H1 (cell line): ENCODE measurements at regions not wholly inside any gene's neighbourhood (a gene's known extent, or its start where the extent isn't known, plus 50 kb on each side); places are given as distances from the start of the nearest gene placed in this dataset.

Experiments used
- CTCF ChIA-PET: fragments of 300-600 bp; sonication (Branson Sonifier 250); formaldehyde crosslinking; loops from one replicate; lab custom pipeline; 2021; ENCODE audit not compliant: partially characterized antibody; lab: Charles Lee
- POLR2A ChIA-PET: fragments of 300-600 bp; sonication (Branson Sonifier 250); formaldehyde crosslinking; loops from one replicate; lab custom pipeline; 2021; ENCODE audit warnings: inconsistent platforms; ENCODE audit not compliant: partially characterized antibody; lab: Charles Lee
- DNase-seq, 2 experiments: peaks; one replicate each; pipeline versions ENCODE4 v3.0.0 to v3.0.0-alpha.2; 2010 to 2022; ENCODE audit warnings: low spot score in 2 of 2, low read depth in 1 of 2, mixed read lengths in 1 of 2
- FAIRE-seq: peaks from 2 replicates; lab custom pipeline; 2011; peaks lifted over from hg19 to GRCh38; lab: Jason Lieb, UNC
- H2AFZ ChIP-seq: 2 replicates; pipeline ENCODE4 v1.8.1; 2012; ENCODE audit warnings: low read length, inconsistent platforms
- H2AK5ac ChIP-seq: 2 replicates; pipeline ENCODE4 v1.6.1; 2013; ENCODE audit warnings: low read depth, low read length
- H2BK120ac ChIP-seq: replicated peaks from 2 replicates; pipeline ENCODE3; 2013; ENCODE audit warnings: low read depth, low read length, inconsistent platforms
- H2BK12ac ChIP-seq: 2 replicates; pipeline ENCODE4 v1.6.1; 2013; ENCODE audit warnings: low read depth, low read length
- H2BK15ac ChIP-seq: 2 replicates; pipeline ENCODE4 v1.6.1; 2013; ENCODE audit warnings: low read length
- H2BK20ac ChIP-seq: 2 replicates; pipeline ENCODE4 v1.6.1; 2013; ENCODE audit warnings: low read length
- H2BK5ac ChIP-seq: 2 replicates; pipeline ENCODE4 v1.6.1; 2013; ENCODE audit warnings: low read depth, low read length
- H3K14ac ChIP-seq: 2 replicates; pipeline ENCODE4 v1.6.1; 2013; ENCODE audit warnings: inconsistent platforms; ENCODE audit not compliant: insufficient read length
- H3K18ac ChIP-seq: 2 replicates; pipeline ENCODE4 v1.6.1; 2013; ENCODE audit warnings: low read length; ENCODE audit errors: extremely low read depth
- H3K23ac ChIP-seq: 2 replicates; pipeline ENCODE4 v1.6.1; 2013; ENCODE audit warnings: inconsistent platforms; ENCODE audit not compliant: insufficient read length
- H3K23me2 ChIP-seq: 2 replicates; pipeline ENCODE4 v1.6.1; 2013; ENCODE audit warnings: low read depth, low read length
- H3K27ac ChIP-seq: 2 replicates; pipeline ENCODE4 v1.6.1; 2011; ENCODE audit warnings: low read depth, low read length, inconsistent platforms
- H3K27me3 ChIP-seq, 4 experiments: replicated peaks in 1 of 4; 1 replicate in 1 of 4; 2 replicates in 3 of 4; pipeline versions ENCODE4 v1.6.1 to v1.8.1; 2011 to 2013; ENCODE audit warnings: low read length in 3 of 4, mild to moderate bottlenecking in 3 of 4, inconsistent platforms in 2 of 4, mixed read lengths in 2 of 4, moderate library complexity in 1 of 4; ENCODE audit not compliant: control insufficient read depth in 3 of 4, insufficient read depth in 3 of 4; ENCODE audit errors: extremely low read depth in 1 of 4
- H3K36me3 ChIP-seq, 4 experiments: 2 replicates each; pipeline versions ENCODE4 v1.6.1 to v1.8.1; 2011 to 2013; ENCODE audit warnings: mild to moderate bottlenecking in 4 of 4, low read length in 3 of 4, moderate library complexity in 2 of 4, control low read depth in 1 of 4, inconsistent platforms in 1 of 4; ENCODE audit not compliant: insufficient read depth in 4 of 4, control insufficient read depth in 2 of 4
- H3K4ac ChIP-seq: replicated peaks from 2 replicates; pipeline ENCODE3; 2013; ENCODE audit warnings: low read length, low read depth, mixed read lengths, inconsistent platforms; ENCODE audit not compliant: insufficient read length
- H3K4me1 ChIP-seq, 4 experiments: replicated peaks in 1 of 4; 1 replicate in 1 of 4; 2 replicates in 3 of 4; pipeline versions ENCODE4 v1.6.1 to v1.8.1; 2011 to 2013; ENCODE audit warnings: low read length in 3 of 4, inconsistent platforms in 2 of 4, mixed read lengths in 1 of 4; ENCODE audit not compliant: insufficient read depth in 4 of 4, control insufficient read depth in 3 of 4
- H3K4me2 ChIP-seq, 2 experiments: 2 replicates each; pipeline versions ENCODE4 v1.6.1 to v1.8.1; 2011 to 2013; ENCODE audit warnings: low read depth in 2 of 2, low read length in 2 of 2, control low read depth in 1 of 2, inconsistent platforms in 1 of 2, mild to moderate bottlenecking in 1 of 2; ENCODE audit not compliant: insufficient read depth in 1 of 2
- H3K4me3 ChIP-seq, 4 experiments: fragments of 200-600, 300-600 bp in 1 of 4; sonication (generic), shearing (Covaris generic), sonication (Bioruptor Twin) in 1 of 4; 2 replicates each; pipeline versions ENCODE4 v1.5.1 to v1.8.1; 2011 to 2016; ENCODE audit warnings: low read length in 4 of 4, low read depth in 3 of 4, control low read depth in 2 of 4, inconsistent platforms in 2 of 4, mild to moderate bottlenecking in 2 of 4, mixed read lengths in 1 of 4, moderate library complexity in 1 of 4; ENCODE audit not compliant: insufficient read depth in 2 of 4; ENCODE audit errors: extremely low read depth in 1 of 4
- H3K56ac ChIP-seq: replicated peaks from 2 replicates; pipeline ENCODE3; 2013; ENCODE audit warnings: low read depth, mild to moderate bottlenecking, mixed read lengths, low read length, inconsistent platforms; ENCODE audit not compliant: insufficient read length
- H3K79me1 ChIP-seq: 2 replicates; pipeline ENCODE4 v1.6.1; 2013; ENCODE audit warnings: low read depth, low read length, control low read depth
- H3K79me2 ChIP-seq, 2 experiments: 2 replicates each; pipeline versions ENCODE4 v1.6.1 to v1.8.1; 2012 to 2013; ENCODE audit warnings: low read length in 2 of 2, mild to moderate bottlenecking in 2 of 2, inconsistent platforms in 1 of 2; ENCODE audit not compliant: insufficient read depth in 2 of 2, control insufficient read depth in 1 of 2
- H3K9ac ChIP-seq, 4 experiments: replicated peaks in 1 of 4; 1 replicate in 1 of 4; 2 replicates in 3 of 4; pipeline versions ENCODE4 v1.6.1 to v1.8.1; 2011 to 2013; ENCODE audit warnings: low read depth in 3 of 4, low read length in 3 of 4, control low read depth in 2 of 4, mild to moderate bottlenecking in 2 of 4, moderate library complexity in 2 of 4, inconsistent platforms in 1 of 4; ENCODE audit errors: extremely low read depth in 1 of 4
- H3K9me3 ChIP-seq, 2 experiments: 2 replicates each; pipeline versions ENCODE4 v1.6.1 to v1.8.1; 2012 to 2013; ENCODE audit warnings: mild to moderate bottlenecking in 2 of 2, moderate library complexity in 2 of 2, control low read depth in 1 of 2, inconsistent platforms in 1 of 2, low read depth in 1 of 2, low read length in 1 of 2, mixed read lengths in 1 of 2; ENCODE audit not compliant: insufficient read depth in 2 of 2
- H4K20me1 ChIP-seq, 2 experiments: replicated peaks in 1 of 2; 2 replicates each; pipeline versions ENCODE3 to v1.8.1; 2011 to 2013; ENCODE audit warnings: inconsistent platforms in 2 of 2, low read length in 2 of 2, mild to moderate bottlenecking in 1 of 2; ENCODE audit not compliant: insufficient read depth in 2 of 2, control insufficient read depth in 1 of 2
- H4K5ac ChIP-seq: 2 replicates; pipeline ENCODE4 v1.6.1; 2013; ENCODE audit warnings: low read length, low read depth, mixed read lengths, inconsistent platforms; ENCODE audit not compliant: insufficient read length
- H4K8ac ChIP-seq: 2 replicates; pipeline ENCODE4 v1.8.0; 2013; ENCODE audit warnings: mild to moderate bottlenecking, moderate library complexity, low read length, inconsistent platforms; ENCODE audit not compliant: insufficient read depth; ENCODE audit errors: extremely low read depth
- H4K91ac ChIP-seq: replicated peaks from 2 replicates; pipeline ENCODE3; 2013; ENCODE audit warnings: low read length, mixed read lengths, inconsistent platforms; ENCODE audit not compliant: insufficient read length
- CHD1 ChIP-seq: IDR thresholded peaks from 2 replicates; pipeline ENCODE4 v1.6.1; 2012; ENCODE audit warnings: low read depth, low read length, improper control_type of control experiment
- EZH2 ChIP-seq: fragments of 200-600 bp; sonication (generic); IDR thresholded peaks from 2 replicates; pipeline ENCODE4 v1.7.1; 2012; ENCODE audit warnings: low read depth, mild to moderate bottlenecking, moderate library complexity, low read length, inconsistent platforms; ENCODE audit not compliant: severe bottlenecking
- FOSL1 ChIP-seq: IDR thresholded peaks from 2 replicates; pipeline ENCODE4 v1.6.1; 2011; ENCODE audit warnings: mild to moderate bottlenecking, low read depth, low read length, moderate library complexity; ENCODE audit not compliant: insufficient read depth
- KDM4A ChIP-seq: IDR thresholded peaks from one replicate; pipeline ENCODE4 v1.7.1; 2012; ENCODE audit warnings: low read depth, mild to moderate bottlenecking, moderate library complexity, low read length, inconsistent platforms; ENCODE audit not compliant: severe bottlenecking
- POLR2A ChIP-seq, 2 experiments: IDR thresholded peaks; 1 replicate in 1 of 2; 2 replicates in 1 of 2; pipeline ENCODE4 v1.6.1; 2011; ENCODE audit warnings: low read depth in 2 of 2, low read length in 2 of 2, mild to moderate bottlenecking in 2 of 2; ENCODE audit errors: control extremely low read depth in 1 of 2
- RFX5 ChIP-seq: IDR thresholded peaks from 2 replicates; pipeline ENCODE4 v1.6.1; 2011; ENCODE audit warnings: low read depth, low read length, improper control_type of control experiment, borderline replicate concordance
- RNF2 ChIP-seq: fragments of 200-900, 300-1000 bp; sonication (generic); IDR thresholded peaks from 2 replicates; pipeline ENCODE4 v1.7.1; 2016; ENCODE audit warnings: borderline replicate concordance, low read depth, mild to moderate bottlenecking, antibody characterized with exemption, low read length; ENCODE audit not compliant: poor library complexity, severe bottlenecking; ENCODE audit errors: missing control alignments
- SP4 ChIP-seq: IDR thresholded peaks from 2 replicates; pipeline ENCODE4 v1.6.1; 2012; ENCODE audit warnings: low read length, inconsistent platforms
- TAF7 ChIP-seq: optimal IDR thresholded peaks from 2 replicates; pipeline ENCODE3; 2011; ENCODE audit warnings: low read depth, mild to moderate bottlenecking, inconsistent platforms, low read length, moderate library complexity, borderline replicate concordance
- TCF12 ChIP-seq: IDR thresholded peaks from 2 replicates; pipeline ENCODE4 v1.6.1; 2011; ENCODE audit warnings: low read depth, mild to moderate bottlenecking, low read length
- WGBS, 2 experiments: shearing (Covaris generic) in 1 of 2; methylation state at CpG; one replicate each; pipeline versions ENCODE4 v1.1.6 to v1.1.7; 2013 to 2015; ENCODE audit warnings: low lambda C conversion rate in 2 of 2, mixed read lengths in 2 of 2, inconsistent platforms in 1 of 2, low coverage in 1 of 2, missing lambda C conversion rate in 1 of 2; ENCODE audit not compliant: insufficient replicate concordance in 2 of 2, insufficient coverage in 1 of 2, insufficient read length in 1 of 2; ENCODE audit errors: extremely low coverage in 1 of 2, missing lambda C conversion rate in 1 of 2; 5-methylcytosine and 5-hydroxymethylcytosine counted together
- TF ChIP-seq, protein P1 (sequence below): IDR thresholded peaks from 2 replicates; pipeline ENCODE4 v1.6.1; 2011; ENCODE audit warnings: low read length, improper control_type of control experiment
- TF ChIP-seq, protein P2 (sequence below): IDR thresholded peaks from 2 replicates; pipeline ENCODE4 v1.6.1; 2012; ENCODE audit warnings: low read length, inconsistent platforms

DNA sequence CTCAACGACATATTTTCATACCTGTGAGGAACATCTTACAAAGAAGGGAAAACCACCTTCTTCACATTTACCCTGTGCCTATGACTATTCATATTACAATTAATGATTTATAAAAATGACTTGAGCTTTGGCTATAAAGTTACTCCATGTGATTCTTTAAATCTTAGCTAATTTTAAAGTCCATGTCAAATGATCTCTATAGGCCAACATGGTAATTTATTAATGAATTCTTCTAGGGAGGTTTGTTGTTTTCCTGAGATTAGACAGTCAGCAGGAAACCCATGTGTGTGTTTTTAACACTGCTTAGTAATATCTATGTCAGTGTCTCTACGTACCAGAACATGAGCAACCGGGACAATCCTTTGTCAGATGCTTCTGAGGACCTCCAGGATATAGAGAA, 307.3 kb downstream of the IPMK start:
- no peak overlapping the region for H2BK5ac ChIP-seq
- H3K9me3 ChIP-seq = no peaks in the 10 kb centered on the region
- H3K4me2 ChIP-seq = no peak overlapping the region
- no peak overlapping the region for H2BK120ac ChIP-seq
- H3K27me3 ChIP-seq = no peaks in the 10 kb centered on the region
- H2AK5ac ChIP-seq = no peak overlapping the region
- 64% methylated on average over 3 of the region's 3 CpGs; no CpG with 5 or more reads in 1 of the 2 experiments for WGBS, 2 experiments
- no peaks in the 10 kb centered on the region for H3K79me1 ChIP-seq
- H4K5ac ChIP-seq = no peak overlapping the region
- H2AFZ ChIP-seq = no peak overlapping the region
- no peak overlapping the region for H4K8ac ChIP-seq
- POLR2A ChIA-PET = no interaction called here
- H3K4ac ChIP-seq = no peak overlapping the region
- H3K4me3 ChIP-seq = no peak overlapping the region
- H3K56ac ChIP-seq = no peak overlapping the region
- H3K23me2 ChIP-seq = no peaks in the 10 kb centered on the region
- no peak overlapping the region for H2BK15ac ChIP-seq
- no peak overlapping the region for H4K91ac ChIP-seq
- FAIRE-seq (no peak), DNase-seq (no peak)
- no peak overlapping the region for H2BK12ac ChIP-seq
- CTCF ChIA-PET = no interaction called here
- H3K4me1 ChIP-seq = no peaks in the 10 kb centered on the region
- no peaks in the 10 kb centered on the region for H4K20me1 ChIP-seq
- no peak overlapping the region for H3K18ac ChIP-seq
- H3K9ac ChIP-seq = no peak overlapping the region
- no peak overlapping the region for H3K14ac ChIP-seq
- no peaks in the 10 kb centered on the region for H3K36me3 ChIP-seq
- no peak overlapping the region for H3K23ac ChIP-seq
- no peak overlapping the region for H3K27ac ChIP-seq
- TF ChIP-seq KDM4A (no peak), RFX5 (no peak), POLR2A (IDR thresholded peaks at IDR 0.05; ENCODE audit: control extremely low read depth in 1 of 2, low read depth in 2 of 2, low read length in 2 of 2) (no peak), RNF2 (no peak), TAF7 (no peak), EZH2 (no peak), SP4 (no peak), FOSL1 (no peak), CHD1 (no peak), TCF12 (no peak)
- TF ChIP-seq, protein P1, sequence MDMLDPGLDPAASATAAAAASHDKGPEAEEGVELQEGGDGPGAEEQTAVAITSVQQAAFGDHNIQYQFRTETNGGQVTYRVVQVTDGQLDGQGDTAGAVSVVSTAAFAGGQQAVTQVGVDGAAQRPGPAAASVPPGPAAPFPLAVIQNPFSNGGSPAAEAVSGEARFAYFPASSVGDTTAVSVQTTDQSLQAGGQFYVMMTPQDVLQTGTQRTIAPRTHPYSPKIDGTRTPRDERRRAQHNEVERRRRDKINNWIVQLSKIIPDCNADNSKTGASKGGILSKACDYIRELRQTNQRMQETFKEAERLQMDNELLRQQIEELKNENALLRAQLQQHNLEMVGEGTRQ = no peak
- TF ChIP-seq, protein P2, sequence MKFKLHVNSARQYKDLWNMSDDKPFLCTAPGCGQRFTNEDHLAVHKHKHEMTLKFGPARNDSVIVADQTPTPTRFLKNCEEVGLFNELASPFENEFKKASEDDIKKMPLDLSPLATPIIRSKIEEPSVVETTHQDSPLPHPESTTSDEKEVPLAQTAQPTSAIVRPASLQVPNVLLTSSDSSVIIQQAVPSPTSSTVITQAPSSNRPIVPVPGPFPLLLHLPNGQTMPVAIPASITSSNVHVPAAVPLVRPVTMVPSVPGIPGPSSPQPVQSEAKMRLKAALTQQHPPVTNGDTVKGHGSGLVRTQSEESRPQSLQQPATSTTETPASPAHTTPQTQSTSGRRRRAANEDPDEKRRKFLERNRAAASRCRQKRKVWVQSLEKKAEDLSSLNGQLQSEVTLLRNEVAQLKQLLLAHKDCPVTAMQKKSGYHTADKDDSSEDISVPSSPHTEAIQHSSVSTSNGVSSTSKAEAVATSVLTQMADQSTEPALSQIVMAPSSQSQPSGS = no peak
- H2BK20ac ChIP-seq = no peak overlapping the region
- H3K79me2 ChIP-seq = no peaks in the 10 kb centered on the region
